ENCODE measurements at regions not wholly inside any gene's neighbourhood (a gene's known extent, or its start where the extent isn't known, plus 50 kb on each side); places are given as distances from the start of the nearest gene placed in this dataset.

DNA sequence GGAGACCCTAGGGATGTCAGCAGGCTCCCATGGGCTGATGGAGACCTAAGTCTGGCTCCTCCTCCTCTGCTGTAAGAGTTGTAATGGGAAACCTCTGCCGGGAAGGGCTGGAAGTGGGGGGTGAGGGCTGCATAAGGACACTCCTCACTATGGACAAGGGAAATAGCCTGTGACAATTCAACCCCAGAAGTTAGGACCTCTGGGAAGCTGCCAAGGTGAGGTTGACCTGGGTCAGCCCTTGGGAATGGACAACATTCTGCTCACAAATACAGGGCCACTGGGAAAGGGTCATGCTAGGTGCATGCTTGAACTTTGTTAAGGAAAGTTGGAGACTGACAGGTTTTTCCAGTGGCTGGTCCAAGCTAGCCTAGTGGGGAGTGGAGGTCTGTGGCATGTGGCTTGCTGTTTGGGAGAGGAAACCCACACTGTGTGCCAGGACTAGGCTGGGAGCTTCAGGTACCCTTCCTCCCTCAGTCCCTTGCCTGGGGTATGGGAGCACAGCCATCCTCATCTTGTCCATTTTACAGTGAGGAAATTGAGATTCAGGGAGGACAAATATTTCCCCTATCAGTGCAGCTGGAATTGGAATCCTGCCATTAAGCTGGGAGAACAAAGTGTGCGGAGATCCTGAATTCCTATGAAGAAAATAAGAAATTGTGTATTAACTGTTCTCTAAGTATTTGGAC lies 190.4 kb downstream of the SALL1 start:
- no peak overlapping the region for H4K5ac ChIP-seq (ENCODE audit: insufficient read length, low read depth, low read length)
- H3K79me2 ChIP-seq (ENCODE audit: control insufficient read depth in 1 of 2, insufficient read depth in 2 of 2, low read length in 2 of 2) = no peaks in the 10 kb centered on the region
- no peak overlapping the region for H3K4me2 ChIP-seq (ENCODE audit: insufficient read depth in 1 of 2, low read depth in 2 of 2, low read length in 2 of 2)
- H3K79me1 ChIP-seq (ENCODE audit: low read depth, low read length) = no peaks in the 10 kb centered on the region
- H4K91ac ChIP-seq (replicated peaks; ENCODE audit: insufficient read length, low read length) = no peak overlapping the region
- H3K4ac ChIP-seq (replicated peaks; ENCODE audit: insufficient read length, low read depth, low read length) = no peak overlapping the region
- H3K18ac ChIP-seq (ENCODE audit: extremely low read depth, low read length) = no peak overlapping the region
- H3K23ac ChIP-seq (ENCODE audit: insufficient read length) = no peak overlapping the region
- H3K9me3 ChIP-seq (ENCODE audit: insufficient read depth in 2 of 2, low read depth in 1 of 2, low read length in 1 of 2) = no peaks in the 10 kb centered on the region
- no peak for FAIRE-seq
- H2BK15ac ChIP-seq (ENCODE audit: low read length) = no peak overlapping the region; the same call in 1 of the 2 replicates
- peaks cover 0 to 3% (median 0%) of the 10 kb centered on the region in 4 experiments; a peak in 1 of 7 replicates for H3K4me1 ChIP-seq (replicated peaks in 1 of 4; ENCODE audit: control insufficient read depth in 3 of 4, insufficient read depth in 4 of 4, low read length in 3 of 4)
- no peak overlapping the region for H3K9ac ChIP-seq (replicated peaks in 1 of 4; ENCODE audit: extremely low read depth in 1 of 4, low read depth in 3 of 4, low read length in 3 of 4)
- H3K27me3 ChIP-seq (replicated peaks in 1 of 4; ENCODE audit: control insufficient read depth in 3 of 4, extremely low read depth in 1 of 4, insufficient read depth in 3 of 4, low read length in 3 of 4) = no peaks in the 10 kb centered on the region
- 64% methylated on average over 2 of the region's 2 CpGs; no CpG with 5 or more reads in 1 of the 2 experiments for WGBS, 2 experiments (ENCODE audit: extremely low coverage in 1 of 2, insufficient coverage in 1 of 2, insufficient read length in 1 of 2, insufficient replicate concordance in 2 of 2, low coverage in 1 of 2, low lambda C conversion rate in 2 of 2, missing lambda C conversion rate in 1 of 2)
- ChIA-PET POLR2A (ENCODE audit: partially characterized antibody) (interaction anchor here (0.7 kb wide), 1 partner anchor 181 kb away, joined by 3 read pairs; no protein-coding TSS in a partner anchor), CTCF (ENCODE audit: partially characterized antibody) (interaction anchor here (0.9 to 1.5 kb wide), 4 partner anchors 13 to 154 kb away, joined by 3 to 5 read pairs (median 4); no protein-coding TSS in a partner anchor)
- no peak overlapping the region for H2BK20ac ChIP-seq (ENCODE audit: low read length)
- DNase-seq (ENCODE audit: low read depth in 1 of 2, low spot score in 2 of 2) = no peak
- TF ChIP-seq, protein P1, sequence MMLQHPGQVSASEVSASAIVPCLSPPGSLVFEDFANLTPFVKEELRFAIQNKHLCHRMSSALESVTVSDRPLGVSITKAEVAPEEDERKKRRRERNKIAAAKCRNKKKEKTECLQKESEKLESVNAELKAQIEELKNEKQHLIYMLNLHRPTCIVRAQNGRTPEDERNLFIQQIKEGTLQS (IDR thresholded peaks at IDR 0.05; ENCODE audit: insufficient read depth, low read depth, low read length) = no peak
- TF ChIP-seq CTBP2 (IDR thresholded peaks at IDR 0.05; ENCODE audit: borderline replicate concordance, insufficient read depth, insufficient read length, low read length) = no peak
- TF ChIP-seq, protein P2, sequence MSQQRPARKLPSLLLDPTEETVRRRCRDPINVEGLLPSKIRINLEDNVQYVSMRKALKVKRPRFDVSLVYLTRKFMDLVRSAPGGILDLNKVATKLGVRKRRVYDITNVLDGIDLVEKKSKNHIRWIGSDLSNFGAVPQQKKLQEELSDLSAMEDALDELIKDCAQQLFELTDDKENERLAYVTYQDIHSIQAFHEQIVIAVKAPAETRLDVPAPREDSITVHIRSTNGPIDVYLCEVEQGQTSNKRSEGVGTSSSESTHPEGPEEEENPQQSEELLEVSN (IDR thresholded peaks at IDR 0.05) = no peak
- TF ChIP-seq TCF12 (IDR thresholded peaks at IDR 0.05; ENCODE audit: low read depth, low read length) = no peak
- no peak overlapping the region for H3K56ac ChIP-seq (replicated peaks; ENCODE audit: insufficient read length, low read depth, low read length)
- H4K20me1 ChIP-seq (replicated peaks in 1 of 2; ENCODE audit: control insufficient read depth in 1 of 2, insufficient read depth in 2 of 2, low read length in 2 of 2) = no peaks in the 10 kb centered on the region
- H2AK5ac ChIP-seq (ENCODE audit: low read depth, low read length) = no peak overlapping the region
- H2BK120ac ChIP-seq (replicated peaks; ENCODE audit: low read depth, low read length) = no peak overlapping the region
- no peak overlapping the region for H2BK5ac ChIP-seq (ENCODE audit: low read depth, low read length)
- no peak overlapping the region for H2AFZ ChIP-seq (ENCODE audit: low read length)
- H3K14ac ChIP-seq (ENCODE audit: insufficient read length) = no peak overlapping the region
- H4K8ac ChIP-seq (ENCODE audit: extremely low read depth, insufficient read depth, low read length) = 0 out of 2 replicates have a peak overlapping the region, but pooled peaks have one; percentile 28
- H2BK12ac ChIP-seq (ENCODE audit: low read depth, low read length) = no peak overlapping the region
- H3K23me2 ChIP-seq (ENCODE audit: low read depth, low read length) = no peaks in the 10 kb centered on the region
- H3K36me3 ChIP-seq (ENCODE audit: control insufficient read depth in 2 of 4, insufficient read depth in 4 of 4, low read length in 3 of 4) = no peaks in the 10 kb centered on the region
- H3K27ac ChIP-seq (ENCODE audit: low read depth, low read length) = no peak overlapping the region
- H3K4me3 ChIP-seq (ENCODE audit: extremely low read depth in 1 of 4, insufficient read depth in 2 of 4, low read depth in 3 of 4, low read length in 4 of 4) = no peak overlapping the region
